CD14-positive monocyte (primary cell): ENCODE measurements at regions not wholly inside any gene's neighbourhood (a gene's known extent, or its start where the extent isn't known, plus 50 kb on each side); places are given as distances from the start of the nearest gene placed in this dataset.

ENCODE experiments used
- DNase-seq, 3 donors: peaks; one replicate each; pipeline ENCODE4 v3.0.0-alpha.2; 2011 to 2022
- H2AFZ ChIP-seq: 2 replicates; pipeline ENCODE4 v1.6.0; 2012; ENCODE audit warnings: mild to moderate bottlenecking, low read depth, low read length, inconsistent platforms; ENCODE audit not compliant: insufficient read depth, poor library complexity, severe bottlenecking
- H3K27ac ChIP-seq, 2 donors: 1 replicate in 1 of 2; 2 replicates in 1 of 2; pipeline ENCODE4 v1.5.1; 2012 to 2013; ENCODE audit warnings: low read length in 2 of 2, control low read depth in 1 of 2, inconsistent platforms in 1 of 2, low read depth in 1 of 2, mild to moderate bottlenecking in 1 of 2
- H3K27me3 ChIP-seq, 2 donors: one replicate each; pipeline versions ENCODE4 v1.6.0 to v1.6.1; 2011 to 2013; ENCODE audit warnings: low read length in 2 of 2; ENCODE audit not compliant: control insufficient read depth in 2 of 2, insufficient read depth in 2 of 2
- H3K36me3 ChIP-seq, 2 donors: replicated peaks in 1 of 2; 1 replicate in 1 of 2; 2 replicates in 1 of 2; pipeline versions ENCODE4 v1.5.1 to v1.6.1; 2012 to 2013; ENCODE audit warnings: low read length in 2 of 2, control low read depth in 1 of 2, inconsistent platforms in 1 of 2, mild to moderate bottlenecking in 1 of 2; ENCODE audit not compliant: insufficient read depth in 2 of 2, control insufficient read depth in 1 of 2
- H3K4me1 ChIP-seq, 2 donors: 1 replicate in 1 of 2; 2 replicates in 1 of 2; pipeline versions ENCODE4 v1.5.1 to v1.6.1; 2012 to 2013; ENCODE audit warnings: low read length in 2 of 2, control low read depth in 1 of 2, inconsistent platforms in 1 of 2, mild to moderate bottlenecking in 1 of 2, moderate library complexity in 1 of 2; ENCODE audit not compliant: insufficient read depth in 2 of 2, control insufficient read depth in 1 of 2
- H3K4me2 ChIP-seq: replicated peaks from 2 replicates; pipeline ENCODE3; 2012; ENCODE audit warnings: low read length, moderate library complexity, mild to moderate bottlenecking; ENCODE audit not compliant: poor library complexity, severe bottlenecking; ENCODE audit errors: extremely low read depth
- H3K4me3 ChIP-seq, 3 experiments: fragments of 200-600 bp in 1 of 3; sonication (generic) in 1 of 3; replicated peaks in 1 of 3; 1 replicate in 2 of 3; 2 replicates in 1 of 3; pipeline ENCODE4 v1.5.1; 2011 to 2013; ENCODE audit warnings: low read length in 3 of 3, mild to moderate bottlenecking in 3 of 3, control low read depth in 2 of 3, low read depth in 2 of 3, inconsistent platforms in 1 of 3, moderate library complexity in 1 of 3
- H3K79me2 ChIP-seq: 2 replicates; pipeline ENCODE4 v1.6.0; 2012; ENCODE audit warnings: mild to moderate bottlenecking, control low read depth, inconsistent platforms, low read length, moderate library complexity; ENCODE audit not compliant: insufficient read depth
- H3K9ac ChIP-seq: 2 replicates; pipeline ENCODE4 v1.6.0; 2017; ENCODE audit warnings: low read length, mild to moderate bottlenecking; ENCODE audit not compliant: insufficient read depth, poor library complexity, severe bottlenecking
- H3K9me3 ChIP-seq, 2 donors: replicated peaks in 1 of 2; 1 replicate in 1 of 2; 2 replicates in 1 of 2; pipeline versions ENCODE4 v1.5.1 to v1.6.1; 2012 to 2013; ENCODE audit warnings: low read length in 2 of 2, control low read depth in 1 of 2; ENCODE audit not compliant: control insufficient read depth in 1 of 2, insufficient read depth in 1 of 2
- H4K20me1 ChIP-seq: 2 replicates; pipeline ENCODE4 v1.6.0; 2012; ENCODE audit warnings: mild to moderate bottlenecking, low read length, control low read depth, moderate library complexity; ENCODE audit not compliant: insufficient read depth
- H3K27ac Mint-ChIP-seq, 7 donors: one replicate each; pipeline ENCODE4 v1.8.0; 2020; ENCODE audit warnings: mild to moderate bottlenecking in 7 of 7, mixed read lengths in 7 of 7, moderate library complexity in 6 of 7, inconsistent platforms in 2 of 7
- H3K27me3 Mint-ChIP-seq, 3 donors: one replicate each; pipeline ENCODE4 v1.8.0; 2021 to 2022; ENCODE audit warnings: low read depth in 3 of 3, mild to moderate bottlenecking in 3 of 3, mixed read lengths in 3 of 3, moderate library complexity in 3 of 3, inconsistent platforms in 1 of 3
- H3K36me3 Mint-ChIP-seq, 2 donors: one replicate each; pipeline ENCODE4 v1.8.0; 2020; ENCODE audit warnings: mixed read lengths in 2 of 2, inconsistent platforms in 1 of 2, mild to moderate bottlenecking in 1 of 2
- H3K4me1 Mint-ChIP-seq: one replicate; pipeline ENCODE4 v1.8.0; 2020; ENCODE audit warnings: mild to moderate bottlenecking, mixed read lengths
- H3K4me3 Mint-ChIP-seq, 2 donors: one replicate each; pipeline ENCODE4 v1.8.0; 2020; ENCODE audit warnings: mild to moderate bottlenecking in 2 of 2, mixed read lengths in 2 of 2, moderate library complexity in 1 of 2
- H3K9me3 Mint-ChIP-seq, 7 donors: one replicate each; pipeline ENCODE4 v1.8.0; 2020 to 2022; ENCODE audit warnings: mixed read lengths in 7 of 7, mild to moderate bottlenecking in 6 of 7, moderate library complexity in 6 of 7, inconsistent platforms in 2 of 7
- WGBS: methylation state at CpG from one replicate; pipeline ENCODE4 v1.1.5; 2013; ENCODE audit warnings: missing lambda C conversion rate; ENCODE audit not compliant: insufficient coverage; 5-methylcytosine and 5-hydroxymethylcytosine counted together
- intact Hi-C, 2 donors: fragments of 100-400 bp; cut with micrococcal nuclease; formaldehyde crosslinking; loops; one replicate each; pipeline versions ENCODE4 v1.15.0 to v1.15.1; 2023
- TF ChIP-seq, protein P1 (sequence below): fragments of 200-600 bp; IDR thresholded peaks from one replicate; pipeline ENCODE4 v1.8.0; 2022; ENCODE audit warnings: antibody characterized with exemption, mild to moderate bottlenecking

DNA sequence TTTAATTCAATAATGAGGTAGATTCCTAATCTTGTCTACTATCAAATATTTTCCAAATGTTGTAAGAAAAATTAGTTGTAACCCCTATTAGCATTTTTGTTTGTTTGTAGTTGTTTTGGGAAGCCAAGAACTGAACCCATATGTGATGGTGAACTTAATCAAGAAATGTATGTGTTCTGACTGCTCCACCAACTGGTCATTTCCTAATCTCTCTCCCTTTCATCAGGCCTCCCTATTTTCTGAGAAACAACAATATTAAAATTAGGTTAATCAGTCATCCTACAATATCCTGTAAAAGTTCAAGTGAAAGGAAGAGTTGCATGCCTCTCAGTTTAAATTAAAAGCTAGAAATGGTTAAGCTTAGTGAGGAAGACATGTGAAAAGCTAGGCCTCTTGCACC lies 504.0 kb downstream of the EPHA4 start:
- TF ChIP-seq, protein P1, sequence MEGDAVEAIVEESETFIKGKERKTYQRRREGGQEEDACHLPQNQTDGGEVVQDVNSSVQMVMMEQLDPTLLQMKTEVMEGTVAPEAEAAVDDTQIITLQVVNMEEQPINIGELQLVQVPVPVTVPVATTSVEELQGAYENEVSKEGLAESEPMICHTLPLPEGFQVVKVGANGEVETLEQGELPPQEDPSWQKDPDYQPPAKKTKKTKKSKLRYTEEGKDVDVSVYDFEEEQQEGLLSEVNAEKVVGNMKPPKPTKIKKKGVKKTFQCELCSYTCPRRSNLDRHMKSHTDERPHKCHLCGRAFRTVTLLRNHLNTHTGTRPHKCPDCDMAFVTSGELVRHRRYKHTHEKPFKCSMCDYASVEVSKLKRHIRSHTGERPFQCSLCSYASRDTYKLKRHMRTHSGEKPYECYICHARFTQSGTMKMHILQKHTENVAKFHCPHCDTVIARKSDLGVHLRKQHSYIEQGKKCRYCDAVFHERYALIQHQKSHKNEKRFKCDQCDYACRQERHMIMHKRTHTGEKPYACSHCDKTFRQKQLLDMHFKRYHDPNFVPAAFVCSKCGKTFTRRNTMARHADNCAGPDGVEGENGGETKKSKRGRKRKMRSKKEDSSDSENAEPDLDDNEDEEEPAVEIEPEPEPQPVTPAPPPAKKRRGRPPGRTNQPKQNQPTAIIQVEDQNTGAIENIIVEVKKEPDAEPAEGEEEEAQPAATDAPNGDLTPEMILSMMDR = no peak
- Histone ChIP-seq H3K79me2 (no peaks in the 10 kb centered on the region), H4K20me1 (no peaks in the 10 kb centered on the region), H3K27ac (no peak overlapping the region), H3K27me3 (no peaks in the 10 kb centered on the region), H3K9me3 (peaks cover 0 to 11% of the 10 kb centered on the region in 2 donors), H3K4me1 (no peaks in the 10 kb centered on the region), H3K4me3 (no peak overlapping the region), H3K9ac (no peak overlapping the region), H3K36me3 (no peaks in the 10 kb centered on the region), H2AFZ (no peak overlapping the region), H3K4me2 (no peak overlapping the region)
- H3K27me3 Mint-ChIP-seq = peaks cover 0 to 2% (median 0%) of the 10 kb centered on the region in 3 donors
- DNase-seq = no peak
- intact Hi-C loops = no loop called here
- H3K27ac Mint-ChIP-seq = no peak overlapping the region
- H3K9me3 Mint-ChIP-seq = peaks cover 2 to 9% (median 4%) of the 10 kb centered on the region in 7 donors
- H3K4me3 Mint-ChIP-seq = no peak overlapping the region
- H3K36me3 Mint-ChIP-seq = no peaks in the 10 kb centered on the region
- no peaks in the 10 kb centered on the region for H3K4me1 Mint-ChIP-seq

DNA sequence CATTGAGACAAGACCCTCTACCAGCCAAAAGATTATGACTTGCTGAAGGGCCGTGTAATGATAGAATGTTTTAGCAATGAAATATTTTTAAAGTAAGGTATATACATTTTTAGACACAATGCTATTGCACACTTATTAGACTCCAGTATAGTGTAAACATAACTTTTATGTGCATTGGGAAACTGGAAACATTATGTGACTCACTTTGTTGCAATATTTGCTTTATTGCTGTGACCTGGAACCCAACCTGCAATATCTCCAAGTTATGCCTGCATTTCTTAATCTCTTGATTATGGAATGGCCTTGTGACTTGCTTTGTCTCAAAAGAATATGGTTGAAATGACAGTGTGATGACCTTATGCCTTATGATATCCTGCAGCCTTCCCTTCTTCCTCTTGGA lies 502.0 kb downstream of the EPHA4 start:
- H3K27ac Mint-ChIP-seq = no peak overlapping the region
- no peak overlapping the region for H3K4me3 Mint-ChIP-seq
- H2AFZ ChIP-seq = no peak overlapping the region
- no peak for DNase-seq
- H3K27me3 ChIP-seq = no peaks in the 10 kb centered on the region
- H4K20me1 ChIP-seq = no peaks in the 10 kb centered on the region
- no peak overlapping the region for H3K9ac ChIP-seq
- H3K9me3 ChIP-seq = peaks cover 0 to 11% of the 10 kb centered on the region in 2 donors
- H3K36me3 ChIP-seq = no peaks in the 10 kb centered on the region
- TF ChIP-seq, protein P1 = no peak
- H3K79me2 ChIP-seq = no peaks in the 10 kb centered on the region
- H3K27me3 Mint-ChIP-seq = peaks cover 0 to 2% (median 0%) of the 10 kb centered on the region in 3 donors
- no peaks in the 10 kb centered on the region for H3K4me1 ChIP-seq
- peaks cover 2 to 9% (median 4%) of the 10 kb centered on the region in 7 donors for H3K9me3 Mint-ChIP-seq
- no peaks in the 10 kb centered on the region for H3K4me1 Mint-ChIP-seq
- H3K4me2 ChIP-seq = no peak overlapping the region
- no CpG with 5 or more reads among the region's 1 CpG for WGBS
- intact Hi-C loops = no loop called here
- H3K27ac ChIP-seq = no peak overlapping the region
- no peak overlapping the region for H3K4me3 ChIP-seq
- no peaks in the 10 kb centered on the region for H3K36me3 Mint-ChIP-seq
